ENCODE measurements at regions not wholly inside any gene's neighbourhood (a gene's known extent, or its start where the extent isn't known, plus 50 kb on each side); places are given as distances from the start of the nearest gene placed in this dataset.
A peak's percentile ranks its signal among the peaks of the same experiment; 100 is the strongest.

DNA sequence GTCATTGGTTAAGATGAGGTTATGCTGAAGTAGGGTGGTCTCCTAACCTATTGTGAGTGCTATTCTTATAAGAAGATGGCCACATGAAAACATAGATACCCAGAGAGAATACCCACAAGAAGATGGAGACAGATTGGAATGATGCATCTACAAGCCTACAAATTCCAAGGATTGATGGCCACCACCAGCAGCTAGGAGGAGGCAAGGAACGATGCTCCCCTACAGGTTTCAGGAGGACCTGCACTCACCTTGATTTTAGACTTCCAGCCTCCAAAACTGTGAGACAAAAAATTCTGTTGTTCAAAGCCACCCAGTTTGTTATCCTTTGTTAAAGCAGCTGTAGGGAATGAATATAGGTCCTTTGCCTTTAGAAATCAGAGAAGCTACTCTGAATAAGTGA lies 227.4 kb downstream of the NEDD1 start:
- peaks cover 0 to 6% (median 0%) of the 10 kb centered on the region in 5 donors for H3K4me1 ChIP-seq (ENCODE audit: control insufficient read depth in 5 of 5, insufficient read depth in 5 of 5, low read length in 5 of 5)
- no peaks in the 10 kb centered on the region for H3K9me3 ChIP-seq (ENCODE audit: control insufficient read depth in 4 of 4, insufficient read depth in 3 of 4, low read length in 3 of 4)
- no peak overlapping the region for H3K4me3 ChIP-seq
- H3K9ac ChIP-seq (ENCODE audit: insufficient read depth in 1 of 2, low read length in 2 of 2): no peak overlapping the region
- TF ChIP-seq CTCF (IDR thresholded peaks at IDR 0.05; ENCODE audit: control extremely low read depth, extremely low read depth): no peak
- DNase-seq: no peak
- H3K36me3 ChIP-seq (ENCODE audit: control insufficient read depth in 4 of 4, insufficient read depth in 4 of 4, low read length in 4 of 4): no peaks in the 10 kb centered on the region
- no peak overlapping the region for H3K27ac ChIP-seq (ENCODE audit: low read depth in 1 of 2, low read length in 1 of 2)
- 89 to 92% methylated on average over 1 of the region's 1 CpG for WGBS, 2 donors
- no peak for ATAC-seq (ENCODE audit: insufficient read depth, low FRiP score)
- H3K27me3 ChIP-seq (ENCODE audit: control insufficient read depth in 3 of 3, insufficient read depth in 3 of 3, low read length in 2 of 3): no peaks in the 10 kb centered on the region

- WGBS, 2 donors: 28 to 58% methylated on average over 4 of the region's 4 CpGs
- DNase-seq (no peak), ATAC-seq (ENCODE audit: insufficient read depth, low FRiP score) (no peak)
- Histone ChIP-seq H3K4me3 (no peak overlapping the region), H3K4me1 (ENCODE audit: control insufficient read depth in 5 of 5, insufficient read depth in 5 of 5, low read length in 5 of 5) (peaks cover 0 to 8% (median 0%) of the 10 kb centered on the region in 5 donors), H3K36me3 (ENCODE audit: control insufficient read depth in 4 of 4, insufficient read depth in 4 of 4, low read length in 4 of 4) (no peaks in the 10 kb centered on the region), H3K27me3 (ENCODE audit: control insufficient read depth in 3 of 3, insufficient read depth in 3 of 3, low read length in 2 of 3) (no peaks in the 10 kb centered on the region), H3K9ac (ENCODE audit: insufficient read depth in 1 of 2, low read length in 2 of 2) (no peak overlapping the region), H3K9me3 (ENCODE audit: control insufficient read depth in 4 of 4, insufficient read depth in 3 of 4, low read length in 3 of 4) (no peaks in the 10 kb centered on the region), H3K27ac (ENCODE audit: low read depth in 1 of 2, low read length in 1 of 2) (no peak overlapping the region)
- TF ChIP-seq CTCF (IDR thresholded peaks at IDR 0.05; ENCODE audit: control extremely low read depth, extremely low read depth): no peak
Observed at GRCh38 chr12:97140355-97140754, 233.3 kb downstream of the NEDD1 start.

DNA sequence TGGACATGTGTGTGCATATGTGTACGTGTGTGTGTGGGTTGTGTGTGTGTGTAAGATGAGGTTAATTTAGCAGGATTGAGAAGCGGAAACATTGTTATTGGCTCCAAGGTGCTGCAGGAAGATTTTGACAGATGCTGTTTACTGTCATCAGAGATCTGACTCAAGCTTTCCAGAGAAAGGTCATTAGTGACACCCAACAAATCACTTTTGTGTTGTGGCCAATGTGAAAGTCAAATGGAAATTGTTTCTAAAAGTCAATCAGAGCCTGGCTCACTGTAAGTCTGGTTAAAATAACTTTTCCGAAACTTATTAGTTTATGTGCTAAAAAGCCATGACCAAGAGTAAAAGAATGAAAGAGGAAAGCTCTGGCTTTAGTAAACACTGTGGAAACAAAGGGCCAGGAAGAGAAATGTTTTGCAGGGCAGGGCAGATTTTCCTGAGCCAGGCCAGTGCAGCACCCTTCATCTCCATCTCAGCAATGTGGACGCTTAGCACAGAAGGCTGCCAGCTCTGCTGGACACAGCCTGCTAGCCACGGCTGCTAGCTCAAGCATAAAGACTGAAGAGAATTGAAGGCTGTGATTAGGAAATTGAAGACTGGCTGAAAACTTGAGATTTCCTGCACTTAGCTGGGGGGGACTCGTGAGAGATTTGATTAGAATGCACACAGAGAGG lies 235.8 kb downstream of the NEDD1 start:
- peak; percentile 21 to 60 (median 41) for DNase-seq

More for the DNA sequence above, 235.8 kb downstream of the NEDD1 start:
- Histone ChIP-seq H3K4me1 (ENCODE audit: control insufficient read depth in 5 of 5, insufficient read depth in 5 of 5, low read length in 5 of 5) (peaks cover 0 to 8% (median 0%) of the 10 kb centered on the region in 5 donors), H3K27ac (ENCODE audit: low read depth in 1 of 2, low read length in 1 of 2) (no peak overlapping the region), H3K4me3 (no peak overlapping the region), H3K9me3 (ENCODE audit: control insufficient read depth in 4 of 4, insufficient read depth in 3 of 4, low read length in 3 of 4) (no peaks in the 10 kb centered on the region), H3K27me3 (ENCODE audit: control insufficient read depth in 3 of 3, insufficient read depth in 3 of 3, low read length in 2 of 3) (no peaks in the 10 kb centered on the region), H3K36me3 (ENCODE audit: control insufficient read depth in 4 of 4, insufficient read depth in 4 of 4, low read length in 4 of 4) (no peaks in the 10 kb centered on the region), H3K9ac (ENCODE audit: insufficient read depth in 1 of 2, low read length in 2 of 2) (no peak overlapping the region)
- 46 to 68% methylated on average over 6 of the region's 6 CpGs for WGBS, 2 donors
- ATAC-seq (ENCODE audit: insufficient read depth, low FRiP score): no peak
- no peak for TF ChIP-seq CTCF (IDR thresholded peaks at IDR 0.05; ENCODE audit: control extremely low read depth, extremely low read depth)

Measured in lung (tissue), 11 donors.